T-helper 2 cell treated with Interferon-gamma antibody and Interleukin-4, amounts not matched to agents 5 μg/mL and 100 μg/mL, for 36 hours (primary cell): ENCODE measurements at regions not wholly inside any gene's neighbourhood (a gene's known extent, or its start where the extent isn't known, plus 50 kb on each side); places are given as distances from the start of the nearest gene placed in this dataset.
"Not testable (repeated sequence)": the region's sequence is repeated elsewhere in the genome, so short reads cannot be mapped to it uniquely, and the experiment has no call there.

Experiments
- DNase-seq: peaks from one replicate; pipeline ENCODE4 v3.0.0; 2021; ENCODE audit warnings: low spot score
- H3K27ac Mint-ChIP-seq: one replicate; pipeline ENCODE4 v1.8.0; 2021; ENCODE audit warnings: mild to moderate bottlenecking, mixed read lengths
- H3K27me3 Mint-ChIP-seq: one replicate; pipeline ENCODE4 v1.8.0; 2021; ENCODE audit warnings: low read depth, mixed read lengths
- H3K36me3 Mint-ChIP-seq: one replicate; pipeline ENCODE4 v1.8.0; 2021; ENCODE audit warnings: low read depth, mixed read lengths
- H3K4me1 Mint-ChIP-seq: one replicate; pipeline ENCODE4 v1.8.0; 2021; ENCODE audit warnings: low read depth, mixed read lengths
- H3K4me3 Mint-ChIP-seq: one replicate; pipeline ENCODE4 v1.8.0; 2022; ENCODE audit warnings: mild to moderate bottlenecking, moderate library complexity, mixed read lengths
- H3K9me3 Mint-ChIP-seq: one replicate; pipeline ENCODE4 v1.8.0; 2021; ENCODE audit warnings: mixed read lengths

GRCh38 chrX:52261125-52261462, 76.4 kb downstream of the MAGED4 start:
- peaks cover 7% of the 10 kb centered on the region for H3K27me3 Mint-ChIP-seq
- peak overlapping the region; percentile 90 for H3K4me3 Mint-ChIP-seq
- H3K9me3 Mint-ChIP-seq, result no peaks in the 10 kb centered on the region
- DNase-seq, result no peak
- peaks cover 12% of the 10 kb centered on the region for H3K4me1 Mint-ChIP-seq
- peak overlapping the region; percentile 93 for H3K27ac Mint-ChIP-seq
- no peaks in the 10 kb centered on the region for H3K36me3 Mint-ChIP-seq

DNA sequence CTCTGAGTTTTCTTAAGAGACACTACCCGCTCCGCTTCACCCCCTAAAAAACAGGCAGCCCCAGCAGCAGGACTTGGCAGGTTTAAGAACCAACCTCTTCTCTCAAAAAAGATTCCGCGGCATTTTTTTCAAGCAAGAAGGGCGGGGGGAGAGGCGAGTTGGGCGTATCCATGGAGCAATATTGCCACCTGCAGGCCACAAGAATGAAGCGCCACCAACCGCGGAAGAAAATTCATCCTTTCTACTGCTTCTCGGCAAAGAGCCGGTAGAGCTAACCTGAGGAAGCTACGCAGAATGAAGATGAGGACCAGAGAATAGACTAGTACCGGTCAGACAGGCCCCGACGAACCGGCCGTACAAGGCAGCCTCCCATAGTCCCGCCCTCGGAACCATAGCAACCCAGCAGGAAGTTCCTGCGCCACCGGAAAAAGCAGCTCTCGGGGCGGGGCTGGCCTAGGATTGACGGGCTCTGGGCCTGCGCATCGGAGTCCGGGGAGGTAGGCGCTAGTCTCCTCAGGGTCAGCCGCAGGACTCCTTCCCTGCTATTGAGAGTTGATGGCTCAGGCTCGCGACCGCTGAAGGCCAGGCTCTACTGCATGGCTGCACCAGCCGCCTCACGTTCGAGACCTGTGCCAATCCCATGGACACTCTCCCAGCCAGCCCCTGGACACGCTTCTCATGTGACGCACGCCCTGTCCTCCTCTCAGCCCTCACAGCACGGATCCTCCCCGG, 76.9 kb downstream of the MAGED4 start:
- DNase-seq, result peak; percentile 80
- Mint-ChIP-seq H3K9me3 (no peaks in the 10 kb centered on the region), H3K4me3 (peak overlapping the region; percentile 90), H3K4me1 (peaks cover 12% of the 10 kb centered on the region), H3K27ac (peak overlapping the region; percentile 93), H3K27me3 (peaks cover 7% of the 10 kb centered on the region), H3K36me3 (no peaks in the 10 kb centered on the region)

- peak overlapping the region; percentile 93 for H3K27ac Mint-ChIP-seq
These were observed 77.5 kb downstream of the MAGED4 start for GRCh38 chrX:52262195-52262546.

GRCh38 chrX:52263417-52263816, 78.7 kb downstream of the MAGED4 start:
- no peak for DNase-seq
- Mint-ChIP-seq H3K27ac (no peak overlapping the region), H3K27me3 (peaks cover 2% of the 10 kb centered on the region), H3K4me3 (no peak overlapping the region), H3K36me3 (no peaks in the 10 kb centered on the region), H3K4me1 (peaks cover 12% of the 10 kb centered on the region), H3K9me3 (no peaks in the 10 kb centered on the region)

More at GRCh38 chrX:52262195-52262546, 77.5 kb downstream of the MAGED4 start:
- no peak for DNase-seq
- H3K36me3 Mint-ChIP-seq, result no peaks in the 10 kb centered on the region
- H3K27me3 Mint-ChIP-seq, result peaks cover 5% of the 10 kb centered on the region
- H3K4me1 Mint-ChIP-seq, result peaks cover 12% of the 10 kb centered on the region
- H3K4me3 Mint-ChIP-seq, result peak overlapping the region; percentile 90
- no peaks in the 10 kb centered on the region for H3K9me3 Mint-ChIP-seq

DNA sequence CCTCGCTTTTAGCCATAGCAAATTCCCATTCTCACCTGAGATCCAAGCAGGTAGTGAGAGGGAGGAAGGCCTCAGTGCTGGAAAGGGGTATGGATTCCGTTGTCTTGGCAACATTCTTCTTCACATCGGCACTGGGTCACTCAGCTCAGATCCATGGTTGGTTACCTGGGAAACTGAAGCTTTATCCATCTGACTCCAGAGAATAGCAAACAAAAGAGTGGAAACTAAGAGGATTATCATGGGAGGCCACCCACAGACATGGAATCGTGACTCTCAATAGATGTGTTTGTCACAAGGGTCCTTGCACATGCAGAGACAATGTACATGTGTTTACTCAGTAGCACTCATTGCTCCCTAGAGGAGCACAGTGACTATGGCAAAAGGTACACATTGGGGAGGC, 81.0 kb downstream of the MAGED4 start:
- Mint-ChIP-seq H3K27me3 (no peaks in the 10 kb centered on the region), H3K9me3 (no peaks in the 10 kb centered on the region), H3K36me3 (no peaks in the 10 kb centered on the region), H3K4me1 (peaks cover 11% of the 10 kb centered on the region), H3K27ac (no peak overlapping the region), H3K4me3 (no peak overlapping the region)
- DNase-seq, result no peak

- H3K27ac Mint-ChIP-seq, H3K9me3 Mint-ChIP-seq, H3K4me3 Mint-ChIP-seq, H3K36me3 Mint-ChIP-seq, H3K27me3 Mint-ChIP-seq, DNase-seq, H3K4me1 Mint-ChIP-seq: not testable (repeated sequence)
These were observed 83.8 kb downstream of the MAGED4 start for GRCh38 chrX:52268502-52268901.

- Mint-ChIP-seq H3K27me3 (peaks cover under 1% of the 10 kb centered on the region), H3K36me3 (no peaks in the 10 kb centered on the region), H3K9me3 (no peaks in the 10 kb centered on the region), H3K4me3 (no peak overlapping the region), H3K27ac (no peak overlapping the region), H3K4me1 (no peaks in the 10 kb centered on the region)
- DNase-seq, result no peak
These were observed 85.9 kb downstream of the MAGED4 start for GRCh38 chrX:52270453-52271116.

GRCh38 chrX:52271206-52271605, 86.5 kb downstream of the MAGED4 start:
- no peak for DNase-seq
- H3K27ac Mint-ChIP-seq, result no peak overlapping the region
- H3K9me3 Mint-ChIP-seq, result no peaks in the 10 kb centered on the region
- H3K27me3 Mint-ChIP-seq, result peaks cover 2% of the 10 kb centered on the region
- H3K4me3 Mint-ChIP-seq, result no peak overlapping the region
- H3K4me1 Mint-ChIP-seq, result no peaks in the 10 kb centered on the region
- H3K36me3 Mint-ChIP-seq, result no peaks in the 10 kb centered on the region

DNA sequence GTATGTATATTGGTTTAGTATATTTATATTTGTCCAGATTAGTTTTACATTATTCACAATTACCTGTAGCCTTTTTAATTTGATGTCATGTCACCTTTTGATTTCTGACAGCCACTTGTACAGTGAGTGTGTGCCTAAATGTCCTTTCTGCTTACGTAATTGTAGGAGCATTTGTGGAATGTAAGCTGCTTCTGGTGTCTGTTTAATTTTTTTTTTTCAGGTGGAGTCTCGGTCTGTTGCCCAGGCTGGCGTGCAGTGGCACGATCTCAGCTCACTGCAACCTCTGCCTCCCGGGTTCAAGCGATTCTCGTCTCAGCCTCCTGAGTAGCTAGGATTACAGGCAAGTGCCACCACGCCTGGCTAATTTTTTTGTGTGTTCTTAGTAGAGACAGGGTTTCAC, 91.2 kb upstream of the XAGE2 start:
- H3K27me3 Mint-ChIP-seq, result peaks cover 2% of the 10 kb centered on the region
- H3K9me3 Mint-ChIP-seq, result no peaks in the 10 kb centered on the region
- H3K4me1 Mint-ChIP-seq, result no peaks in the 10 kb centered on the region
- DNase-seq, result no peak
- no peaks in the 10 kb centered on the region for H3K36me3 Mint-ChIP-seq
- no peak overlapping the region for H3K27ac Mint-ChIP-seq
- no peak overlapping the region for H3K4me3 Mint-ChIP-seq

GRCh38 chrX:52280812-52281211, 88.0 kb upstream of the XAGE2 start:
- Mint-ChIP-seq H3K27ac (no peak overlapping the region), H3K4me1 (no peaks in the 10 kb centered on the region), H3K36me3 (no peaks in the 10 kb centered on the region), H3K27me3 (no peaks in the 10 kb centered on the region), H3K9me3 (no peaks in the 10 kb centered on the region), H3K4me3 (no peak overlapping the region)
- DNase-seq, result no peak

DNA sequence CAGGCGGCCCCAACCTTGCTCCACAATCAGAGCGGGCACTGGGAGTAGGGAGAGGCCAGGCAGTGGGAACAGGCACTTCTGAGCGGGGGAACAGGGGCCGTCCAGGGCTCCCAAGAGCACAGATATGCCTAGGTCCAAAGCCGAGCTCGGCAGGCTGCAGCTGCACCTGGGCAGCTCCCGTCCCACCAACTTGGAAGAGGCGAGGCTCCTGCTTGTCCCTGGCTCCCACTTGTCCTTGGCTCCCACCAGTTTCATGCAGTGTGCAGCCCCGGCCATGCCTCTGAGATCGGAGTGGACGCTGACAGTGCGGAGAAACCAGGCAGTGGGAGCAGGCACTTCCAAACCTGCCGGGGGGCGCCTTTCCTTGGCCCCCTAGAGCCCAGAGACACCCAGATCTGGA, 84.0 kb upstream of the XAGE2 start:
- H3K9me3 Mint-ChIP-seq, result no peaks in the 10 kb centered on the region
- H3K4me1 Mint-ChIP-seq, result no peaks in the 10 kb centered on the region
- no peaks in the 10 kb centered on the region for H3K27me3 Mint-ChIP-seq
- H3K36me3 Mint-ChIP-seq, result no peaks in the 10 kb centered on the region
- H3K4me3 Mint-ChIP-seq, result no peak overlapping the region
- no peak for DNase-seq
- no peak overlapping the region for H3K27ac Mint-ChIP-seq

DNA sequence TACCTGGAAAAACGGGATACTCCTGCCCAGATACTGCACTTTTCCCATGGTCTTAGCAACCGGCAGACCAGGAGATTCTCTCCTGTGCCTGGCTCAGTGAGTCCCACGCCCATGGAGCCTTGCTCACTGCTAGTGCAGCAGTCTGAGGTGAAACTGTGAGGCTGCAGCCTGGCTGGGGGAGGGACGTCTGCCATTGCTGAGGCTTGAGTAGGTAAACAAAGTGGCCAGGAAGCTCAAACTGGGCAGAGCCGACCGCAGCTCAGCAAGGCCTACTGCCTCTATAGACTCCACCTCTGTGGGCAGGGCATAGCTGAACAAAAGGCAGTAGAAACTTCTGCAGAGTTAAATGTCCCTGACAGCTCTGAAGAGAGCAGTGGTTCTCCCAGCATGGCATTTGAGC, 69.9 kb upstream of the XAGE2 start:
- not testable (repeated sequence) for H3K4me1 Mint-ChIP-seq, H3K9me3 Mint-ChIP-seq, H3K27ac Mint-ChIP-seq, H3K27me3 Mint-ChIP-seq, DNase-seq, H3K36me3 Mint-ChIP-seq, H3K4me3 Mint-ChIP-seq

DNA sequence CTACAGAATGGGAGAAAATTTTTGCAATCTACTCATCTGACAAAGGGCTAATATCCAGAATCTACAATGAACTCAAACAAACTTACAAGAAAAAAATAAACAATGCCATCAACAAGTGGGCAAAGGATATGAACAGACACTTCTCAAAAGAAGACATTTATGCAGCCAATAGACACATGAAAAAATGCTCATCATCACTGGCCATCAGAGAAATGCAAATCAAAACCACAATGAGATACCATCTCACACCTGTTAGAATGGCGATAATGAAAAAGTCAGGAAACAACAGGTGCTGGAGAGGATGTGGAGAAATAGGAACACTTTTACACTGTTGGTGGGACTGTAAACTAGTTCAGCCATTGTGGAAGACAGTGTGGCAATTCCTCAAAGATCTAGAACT, 60.3 kb upstream of the XAGE2 start:
- H3K27me3 Mint-ChIP-seq, H3K27ac Mint-ChIP-seq: not testable (repeated sequence)

More for the DNA sequence above, 60.3 kb upstream of the XAGE2 start:
- DNase-seq, H3K9me3 Mint-ChIP-seq, H3K36me3 Mint-ChIP-seq, H3K4me1 Mint-ChIP-seq, H3K4me3 Mint-ChIP-seq: not testable (repeated sequence)
